HepG2 (cell line): ENCODE measurements at regions not wholly inside any gene's neighbourhood (a gene's known extent, or its start where the extent isn't known, plus 50 kb on each side); places are given as distances from the start of the nearest gene placed in this dataset.
A peak's percentile ranks its signal among the peaks of the same experiment; 100 is the strongest.

Source experiments
- ATAC-seq: fragments of 200-7000 bp; cut with Tn5 transposase; 3 replicates; pipeline ENCODE4 v1.9.1; 2020; ENCODE audit warnings: mild to moderate bottlenecking, moderate library complexity
- BruUV-seq: library from RNA; stranded (reverse); fragments of 400-500 nt; replicated peaks from 2 replicates; lab custom pipeline; 2021; lab: Mats Ljungman, UMichigan
- CTCF ChIA-PET: fragments of 300-600 bp; formaldehyde crosslinking; extraction: SDS; loops from one replicate; lab custom pipeline; 2021; ENCODE audit warnings: low total read pairs, inconsistent platforms, low intra/inter-chr PET ratio; lab: Yijun Ruan, JAX
- POLR2A ChIA-PET: fragments of 350-600 bp; sonication (Branson Sonifier 250); formaldehyde crosslinking; loops from one replicate; lab custom pipeline; 2020; ENCODE audit warnings: antibody characterized with exemption, inconsistent platforms; lab: Yijun Ruan, JAX
- DNase-seq: peaks from one replicate; pipeline ENCODE4 v3.0.0-alpha.2; 2015; ENCODE audit warnings: low spot score
- FAIRE-seq: peaks from 3 replicates; lab custom pipeline; 2011; peaks lifted over from hg19 to GRCh38; lab: Jason Lieb, UNC
- H2AFZ ChIP-seq: one replicate; pipeline ENCODE4 v1.6.1; 2011; ENCODE audit warnings: low read length, inconsistent platforms
- H3K27ac ChIP-seq: fragments of 300-600 bp; 3 replicates; pipeline ENCODE4 v1.8.0; 2011; ENCODE audit warnings: mixed run types, mild to moderate bottlenecking, mixed read lengths, low read length, inconsistent platforms; ENCODE audit not compliant: insufficient read depth; ENCODE audit errors: extremely low read length
- H3K27me3 ChIP-seq, 2 experiments: fragments of 200-600 bp in 1 of 2; 2 replicates in 1 of 2; 3 replicates in 1 of 2; pipeline versions ENCODE4 v1.6.0 to v1.8.0; 2011; ENCODE audit warnings: low read length in 2 of 2, mild to moderate bottlenecking in 2 of 2, moderate library complexity in 2 of 2, inconsistent platforms in 1 of 2; ENCODE audit not compliant: insufficient read depth in 2 of 2, control insufficient read depth in 1 of 2
- H3K36me3 ChIP-seq, 2 experiments: fragments of 200-600 bp in 1 of 2; replicated peaks in 1 of 2; 2 replicates in 1 of 2; 3 replicates in 1 of 2; pipeline versions ENCODE4 v1.5.1 to v1.8.0; 2011; ENCODE audit warnings: low read length in 2 of 2, inconsistent platforms in 1 of 2; ENCODE audit not compliant: insufficient read depth in 2 of 2, control insufficient read depth in 1 of 2
- H3K4me1 ChIP-seq: 2 replicates; pipeline ENCODE4 v1.5.1; 2012; ENCODE audit warnings: low read length, inconsistent platforms; ENCODE audit not compliant: insufficient read depth
- H3K4me2 ChIP-seq: 2 replicates; pipeline ENCODE4 v1.6.0; 2011; ENCODE audit warnings: low read depth, low read length, inconsistent platforms
- H3K4me3 ChIP-seq, 3 experiments: fragments of 200-600 bp in 1 of 3; sonication (generic), shearing (Covaris generic) in 1 of 3; replicated peaks in 1 of 3; 2 replicates each; pipeline ENCODE4 v1.5.1; 2011 to 2016; ENCODE audit warnings: low read length in 3 of 3, inconsistent platforms in 2 of 3, low read depth in 2 of 3, mild to moderate bottlenecking in 2 of 3, control low read depth in 1 of 3, mixed read lengths in 1 of 3; ENCODE audit not compliant: insufficient read depth in 1 of 3
- H3K79me2 ChIP-seq: one replicate; pipeline ENCODE4 v1.6.1; 2011; ENCODE audit warnings: low read length, inconsistent platforms; ENCODE audit not compliant: insufficient read depth
- H3K9ac ChIP-seq: 2 replicates; pipeline ENCODE4 v1.6.0; 2011; ENCODE audit warnings: mild to moderate bottlenecking, low read depth, low read length, inconsistent platforms; ENCODE audit not compliant: insufficient read depth
- H3K9me3 ChIP-seq: 2 replicates; pipeline ENCODE4 v1.5.1; 2012; ENCODE audit warnings: mild to moderate bottlenecking, low read length
- H4K20me1 ChIP-seq: 2 replicates; pipeline ENCODE4 v1.6.0; 2011; ENCODE audit warnings: inconsistent platforms, mild to moderate bottlenecking, low read length, moderate library complexity; ENCODE audit not compliant: insufficient read depth
- ARID2 ChIP-seq: sonication (generic); formaldehyde crosslinking; IDR thresholded peaks from 2 replicates; pipeline ENCODE4 v1.8.1; 2022; ENCODE audit warnings: mild to moderate bottlenecking, missing genetic modification reagents, borderline replicate concordance
- CREM ChIP-seq, 2 experiments: sonication (generic) in 1 of 2; formaldehyde crosslinking in 1 of 2; IDR thresholded peaks; 2 replicates each; pipeline versions ENCODE4 v1.4.0 to v1.6.1; 2016 to 2020; ENCODE audit warnings: antibody characterized with exemption in 1 of 2, mild to moderate bottlenecking in 1 of 2, missing genetic modification reagents in 1 of 2
- KLF9 ChIP-seq: IDR thresholded peaks from 2 replicates; pipeline ENCODE4 v1.6.1; 2016; ENCODE audit warnings: low read depth
- NR2F1 ChIP-seq, 2 experiments: fragments of 450-650 bp in 1 of 2; formaldehyde crosslinking in 1 of 2; IDR thresholded peaks; 2 replicates each; pipeline versions ENCODE4 v1.5.0 to v1.6.1; 2016 to 2020; ENCODE audit warnings: mild to moderate bottlenecking in 1 of 2, missing compliant biosample characterization in 1 of 2, missing genetic modification reagents in 1 of 2, moderate library complexity in 1 of 2
- SOX13 ChIP-seq, 3 experiments: fragments of 450-650 bp in 1 of 3; sonication (generic) in 1 of 3; formaldehyde crosslinking in 1 of 3; IDR thresholded peaks in 2 of 3; conservative IDR thresholded peaks in 1 of 3; 2 replicates each; pipeline versions ENCODE4 v1.5.0 to v1.6.1; 2016 to 2020; ENCODE audit warnings: antibody characterized with exemption in 1 of 3, mild to moderate bottlenecking in 1 of 3, missing compliant biosample characterization in 1 of 3, missing genetic modification reagents in 1 of 3, moderate library complexity in 1 of 3
- TBX3 ChIP-seq: fragments of 450-650 bp; IDR thresholded peaks from 2 replicates; pipeline ENCODE4 v1.6.1; 2017; ENCODE audit warnings: antibody characterized with exemption, mild to moderate bottlenecking, inconsistent platforms, borderline replicate concordance
- TCF7 ChIP-seq: sonication (generic); IDR thresholded peaks from 2 replicates; pipeline ENCODE4 v1.6.1; 2016; ENCODE audit warnings: antibody characterized with exemption, low read depth
- TOPORS ChIP-seq: sonication (generic); formaldehyde crosslinking; IDR thresholded peaks from 2 replicates; pipeline ENCODE4 v1.8.0; 2023; ENCODE audit warnings: mild to moderate bottlenecking, missing genetic modification reagents
- TP53 ChIP-seq: sonication (generic); formaldehyde crosslinking; conservative IDR thresholded peaks from 2 replicates; pipeline ENCODE4 v1.4.0; 2020; ENCODE audit warnings: missing genetic modification reagents
- ZNF652 ChIP-seq: IDR thresholded peaks from 2 replicates; pipeline ENCODE4 v1.6.1; 2016; ENCODE audit warnings: low read depth, borderline replicate concordance
- ZNF720 ChIP-seq: sonication (generic); formaldehyde crosslinking; IDR thresholded peaks from 2 replicates; pipeline ENCODE4 v1.4.0; 2020; ENCODE audit warnings: missing genetic modification reagents
- ZNF841 ChIP-seq: sonication (generic); formaldehyde crosslinking; IDR thresholded peaks from 2 replicates; pipeline ENCODE4 v1.8.1; 2023; ENCODE audit warnings: missing genetic modification reagents, borderline replicate concordance
- WGBS: methylation state at CpG from one replicate; pipeline ENCODE4 v1.1.6; 2017; ENCODE audit warnings: low lambda C conversion rate; 5-methylcytosine and 5-hydroxymethylcytosine counted together
- in situ Hi-C: cut with HindIII; loops from 2 replicates; pipeline ENCODE4 v1.10.0; 2017; ENCODE audit warnings: low pct_unique_long_range_greater_than_20kb; ENCODE audit not compliant: extremely low pct_ligation_motif_present
- intact Hi-C: fragments of 100-400 bp; cut with micrococcal nuclease; formaldehyde crosslinking; loops from one replicate; pipeline ENCODE4 v1.10.0; 2022; ENCODE audit not compliant: unreplicated experiment
- TF ChIP-seq, protein P1 (sequence below): sonication (generic); formaldehyde crosslinking; IDR thresholded peaks from 2 replicates; pipeline ENCODE4 v1.8.1; 2022; ENCODE audit warnings: low read depth, mild to moderate bottlenecking, missing genetic modification reagents
- TF ChIP-seq, protein P2 (sequence below): sonication (generic); formaldehyde crosslinking; IDR thresholded peaks from 2 replicates; pipeline ENCODE4 v1.4.0; 2020; ENCODE audit warnings: missing genetic modification reagents
- TF ChIP-seq, protein P3 (sequence below): sonication (generic); formaldehyde crosslinking; IDR thresholded peaks from 2 replicates; pipeline ENCODE4 v1.5.0; 2020; ENCODE audit warnings: mild to moderate bottlenecking, missing genetic modification reagents
- TF ChIP-seq, protein P4 (sequence below): sonication (generic); formaldehyde crosslinking; IDR thresholded peaks from 2 replicates; pipeline ENCODE4 v1.4.0; 2020; ENCODE audit warnings: missing genetic modification reagents

DNA sequence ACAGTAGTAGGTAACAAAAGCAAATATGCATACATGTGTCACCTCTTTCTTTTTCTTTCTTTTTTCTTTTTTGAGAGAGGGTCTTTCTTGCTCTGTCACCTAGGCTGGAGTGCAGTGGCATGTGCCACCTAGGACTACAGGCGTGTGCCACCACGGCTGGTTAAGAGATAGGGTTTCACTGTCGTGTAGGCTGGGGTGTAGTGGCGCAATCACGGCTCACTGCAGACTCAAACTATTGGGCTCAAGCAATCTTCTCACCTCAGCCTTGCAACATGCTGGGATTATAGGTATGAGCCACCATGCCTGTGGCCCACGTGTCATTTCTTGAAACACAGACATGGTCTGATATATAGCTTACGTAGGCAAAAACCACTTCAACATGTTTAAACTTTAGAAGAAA, 397.7 kb upstream of the PMFBP1 start (continued):
- TF ChIP-seq, protein P1, sequence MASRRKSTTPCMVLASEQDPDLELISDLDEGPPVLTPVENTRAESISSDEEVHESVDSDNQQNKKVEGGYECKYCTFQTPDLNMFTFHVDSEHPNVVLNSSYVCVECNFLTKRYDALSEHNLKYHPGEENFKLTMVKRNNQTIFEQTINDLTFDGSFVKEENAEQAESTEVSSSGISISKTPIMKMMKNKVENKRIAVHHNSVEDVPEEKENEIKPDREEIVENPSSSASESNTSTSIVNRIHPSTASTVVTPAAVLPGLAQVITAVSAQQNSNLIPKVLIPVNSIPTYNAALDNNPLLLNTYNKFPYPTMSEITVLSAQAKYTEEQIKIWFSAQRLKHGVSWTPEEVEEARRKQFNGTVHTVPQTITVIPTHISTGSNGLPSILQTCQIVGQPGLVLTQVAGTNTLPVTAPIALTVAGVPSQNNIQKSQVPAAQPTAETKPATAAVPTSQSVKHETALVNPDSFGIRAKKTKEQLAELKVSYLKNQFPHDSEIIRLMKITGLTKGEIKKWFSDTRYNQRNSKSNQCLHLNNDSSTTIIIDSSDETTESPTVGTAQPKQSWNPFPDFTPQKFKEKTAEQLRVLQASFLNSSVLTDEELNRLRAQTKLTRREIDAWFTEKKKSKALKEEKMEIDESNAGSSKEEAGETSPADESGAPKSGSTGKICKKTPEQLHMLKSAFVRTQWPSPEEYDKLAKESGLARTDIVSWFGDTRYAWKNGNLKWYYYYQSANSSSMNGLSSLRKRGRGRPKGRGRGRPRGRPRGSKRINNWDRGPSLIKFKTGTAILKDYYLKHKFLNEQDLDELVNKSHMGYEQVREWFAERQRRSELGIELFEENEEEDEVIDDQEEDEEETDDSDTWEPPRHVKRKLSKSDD (CRISPR knock-in tag): no peak
- TF ChIP-seq, protein P2, sequence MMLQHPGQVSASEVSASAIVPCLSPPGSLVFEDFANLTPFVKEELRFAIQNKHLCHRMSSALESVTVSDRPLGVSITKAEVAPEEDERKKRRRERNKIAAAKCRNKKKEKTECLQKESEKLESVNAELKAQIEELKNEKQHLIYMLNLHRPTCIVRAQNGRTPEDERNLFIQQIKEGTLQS (CRISPR knock-in tag): no peak
- TF ChIP-seq TBX3: 0 out of 2 replicates have a peak, but pooled peaks have one; percentile 6
- no peak for TF ChIP-seq TOPORS (CRISPR knock-in tag)
- TF ChIP-seq, protein P3, sequence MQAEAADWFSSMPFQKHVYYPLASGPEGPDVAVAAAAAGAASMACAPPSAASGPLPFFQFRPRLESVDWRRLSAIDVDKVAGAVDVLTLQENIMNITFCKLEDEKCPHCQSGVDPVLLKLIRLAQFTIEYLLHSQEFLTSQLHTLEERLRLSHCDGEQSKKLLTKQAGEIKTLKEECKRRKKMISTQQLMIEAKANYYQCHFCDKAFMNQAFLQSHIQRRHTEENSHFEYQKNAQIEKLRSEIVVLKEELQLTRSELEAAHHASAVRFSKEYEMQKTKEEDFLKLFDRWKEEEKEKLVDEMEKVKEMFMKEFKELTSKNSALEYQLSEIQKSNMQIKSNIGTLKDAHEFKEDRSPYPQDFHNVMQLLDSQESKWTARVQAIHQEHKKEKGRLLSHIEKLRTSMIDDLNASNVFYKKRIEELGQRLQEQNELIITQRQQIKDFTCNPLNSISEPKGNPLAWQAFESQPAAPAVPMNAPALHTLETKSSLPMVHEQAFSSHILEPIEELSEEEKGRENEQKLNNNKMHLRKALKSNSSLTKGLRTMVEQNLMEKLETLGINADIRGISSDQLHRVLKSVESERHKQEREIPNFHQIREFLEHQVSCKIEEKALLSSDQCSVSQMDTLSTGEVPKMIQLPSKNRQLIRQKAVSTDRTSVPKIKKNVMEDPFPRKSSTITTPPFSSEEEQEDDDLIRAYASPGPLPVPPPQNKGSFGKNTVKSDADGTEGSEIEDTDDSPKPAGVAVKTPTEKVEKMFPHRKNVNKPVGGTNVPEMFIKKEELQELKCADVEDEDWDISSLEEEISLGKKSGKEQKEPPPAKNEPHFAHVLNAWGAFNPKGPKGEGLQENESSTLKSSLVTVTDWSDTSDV (CRISPR knock-in tag): no peak

DNA sequence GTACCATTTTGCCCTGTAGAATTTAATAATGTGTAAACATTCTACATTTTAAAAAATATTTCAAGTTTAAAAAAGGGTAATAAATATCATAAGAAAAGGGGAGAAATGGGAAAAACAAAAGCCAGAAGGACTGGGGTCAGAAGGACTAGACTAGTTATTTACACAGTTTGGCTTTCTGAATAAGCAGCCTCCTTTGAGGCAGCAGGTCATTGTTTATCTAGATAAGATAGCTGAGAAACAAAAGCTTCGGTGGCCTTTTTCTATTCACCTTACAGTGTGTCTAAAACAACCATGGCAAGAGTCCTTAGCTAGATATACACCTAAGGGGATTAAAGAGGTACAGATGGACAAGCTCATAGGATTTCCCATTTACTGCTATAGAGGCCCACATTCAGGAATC, 396.5 kb upstream of the PMFBP1 start:
- H2AFZ ChIP-seq: no peak overlapping the region
- in situ Hi-C loops (no loop called here), intact Hi-C loops (no loop called here)
- POLR2A ChIA-PET: no interaction called here
- peak; percentile 49 for DNase-seq
- no peaks in the 10 kb centered on the region for H3K36me3 ChIP-seq
- ATAC-seq: peak; percentile 80
- no TSS peak for BruUV-seq
- no peaks in the 10 kb centered on the region for H3K27me3 ChIP-seq
- WGBS: 5% methylated on average over 1 of the region's 1 CpG
- peaks cover 11% of the 10 kb centered on the region for H3K4me1 ChIP-seq
- H3K27ac ChIP-seq: no peak overlapping the region
- CTCF ChIA-PET: no interaction called here
- no peaks in the 10 kb centered on the region for H4K20me1 ChIP-seq
- no peak overlapping the region for H3K4me3 ChIP-seq
- H3K4me2 ChIP-seq: no peak overlapping the region; the same call in 1 of the 2 replicates
- H3K9me3 ChIP-seq: no peaks in the 10 kb centered on the region
- H3K79me2 ChIP-seq: no peaks in the 10 kb centered on the region
- no peak overlapping the region for H3K9ac ChIP-seq
- FAIRE-seq: no peak
- TF ChIP-seq, protein P4, sequence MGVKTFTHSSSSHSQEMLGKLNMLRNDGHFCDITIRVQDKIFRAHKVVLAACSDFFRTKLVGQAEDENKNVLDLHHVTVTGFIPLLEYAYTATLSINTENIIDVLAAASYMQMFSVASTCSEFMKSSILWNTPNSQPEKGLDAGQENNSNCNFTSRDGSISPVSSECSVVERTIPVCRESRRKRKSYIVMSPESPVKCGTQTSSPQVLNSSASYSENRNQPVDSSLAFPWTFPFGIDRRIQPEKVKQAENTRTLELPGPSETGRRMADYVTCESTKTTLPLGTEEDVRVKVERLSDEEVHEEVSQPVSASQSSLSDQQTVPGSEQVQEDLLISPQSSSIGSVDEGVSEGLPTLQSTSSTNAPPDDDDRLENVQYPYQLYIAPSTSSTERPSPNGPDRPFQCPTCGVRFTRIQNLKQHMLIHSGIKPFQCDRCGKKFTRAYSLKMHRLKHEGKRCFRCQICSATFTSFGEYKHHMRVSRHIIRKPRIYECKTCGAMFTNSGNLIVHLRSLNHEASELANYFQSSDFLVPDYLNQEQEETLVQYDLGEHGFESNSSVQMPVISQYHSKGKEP (CRISPR knock-in tag): no peak
- 0 out of 2 replicates have a peak, but pooled peaks have one; percentile 19 for TF ChIP-seq CREM (IDR thresholded peaks at IDR 0.05)
- no peak for TF ChIP-seq CREM (CRISPR knock-in tag; IDR thresholded peaks at IDR 0.05)
- TF ChIP-seq ZNF720 (CRISPR knock-in tag): no peak
- no peak for TF ChIP-seq KLF9 (CRISPR knock-in tag)
- TF ChIP-seq ZNF841 (CRISPR knock-in tag): no peak
- TF ChIP-seq TCF7: peak; percentile 67
- TF ChIP-seq ZNF652 (CRISPR knock-in tag): no peak
- TF ChIP-seq TP53 (CRISPR knock-in tag): no peak
- peak; percentile 58; the same call in 1 of the 2 replicates for TF ChIP-seq SOX13 (IDR thresholded peaks at IDR 0.05)
- peak in 1 of 2 experiments; percentile 96; a peak in 2 of 4 replicates for TF ChIP-seq SOX13 (CRISPR knock-in tag; conservative IDR thresholded peaks at IDR 0.05 in 1 of 2, IDR thresholded peaks at IDR 0.05 in 1 of 2)
- TF ChIP-seq ARID2 (CRISPR knock-in tag): no peak
- peak in 1 of 2 experiments; percentile 36; a peak in 1 of 4 replicates for TF ChIP-seq NR2F1 (CRISPR knock-in tag; IDR thresholded peaks at IDR 0.05)
